ENCODE measurements at regions not wholly inside any gene's neighbourhood (a gene's known extent, or its start where the extent isn't known, plus 50 kb on each side); places are given as distances from the start of the nearest gene placed in this dataset.

DNA sequence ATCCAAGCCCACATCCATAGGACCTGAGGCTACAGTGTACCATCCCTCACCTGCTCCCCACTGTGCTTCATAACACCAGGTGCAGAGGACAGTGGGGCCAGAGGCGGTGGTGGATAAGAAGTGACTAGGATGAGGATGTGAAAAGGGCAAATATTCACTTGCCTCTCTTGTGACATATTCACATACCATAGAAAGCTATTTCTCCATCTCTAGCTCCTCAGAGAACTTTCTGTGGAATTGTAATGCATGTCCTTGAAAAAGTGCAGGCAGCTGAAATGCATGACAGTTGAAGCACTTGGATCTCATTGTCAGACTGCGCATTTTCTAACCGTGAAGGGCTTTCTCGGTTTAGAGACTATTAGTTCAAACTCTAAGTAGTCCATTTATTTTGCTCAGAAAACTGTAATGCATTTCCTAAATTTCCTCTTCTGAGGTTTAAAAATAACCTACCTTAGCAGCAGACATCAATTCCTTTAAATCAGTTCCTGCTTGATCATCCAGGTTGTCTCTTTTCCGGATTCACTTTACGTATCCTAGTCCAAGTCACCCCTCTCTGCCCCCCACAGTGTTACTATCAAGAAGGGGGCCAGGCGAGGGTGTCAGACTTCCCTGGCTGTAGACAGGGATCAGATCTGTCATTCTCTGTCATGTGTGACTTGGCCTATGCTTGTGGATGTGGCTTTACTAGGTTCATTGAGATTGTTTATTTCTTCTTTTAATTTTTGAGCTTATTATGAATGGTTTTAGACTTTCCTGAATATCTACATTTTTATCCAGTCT lies 984.0 kb upstream of the TMEM132C start:
- Histone ChIP-seq H3K27ac (no peak overlapping the region), H3K36me3 (no peaks in the 10 kb centered on the region), H3K4me1 (no peaks in the 10 kb centered on the region), H3K4me3 (no peak overlapping the region), H3K9me3 (replicated peaks) (no peaks in the 10 kb centered on the region), H3K27me3 (no peaks in the 10 kb centered on the region)
- no peak for DNase-seq

DNA sequence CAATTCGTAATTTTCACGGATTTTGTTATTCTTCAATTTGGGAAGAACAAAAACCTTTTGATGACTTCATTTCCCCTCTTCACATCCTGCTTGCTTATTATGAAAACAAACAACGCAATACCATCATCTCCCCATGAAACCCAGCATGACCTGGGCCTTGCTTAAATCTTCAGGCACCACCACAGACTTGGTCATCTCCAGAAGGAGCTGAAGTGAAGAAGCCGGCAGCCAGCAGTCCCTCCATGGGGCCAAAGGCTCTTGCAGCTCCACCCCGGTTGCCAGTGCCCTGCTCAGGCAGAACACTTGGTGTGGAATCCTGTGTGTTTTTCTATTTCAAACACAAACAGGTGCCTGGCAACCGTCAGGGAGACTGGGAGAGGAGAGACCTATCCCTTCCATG lies 982.9 kb upstream of the TMEM132C start:
- H3K36me3 ChIP-seq = no peaks in the 10 kb centered on the region
- DNase-seq = no peak
- H3K9me3 ChIP-seq (replicated peaks) = no peaks in the 10 kb centered on the region
- no peaks in the 10 kb centered on the region for H3K27me3 ChIP-seq
- H3K4me3 ChIP-seq = no peak overlapping the region
- no peaks in the 10 kb centered on the region for H3K4me1 ChIP-seq
- no peak overlapping the region for H3K27ac ChIP-seq

DNA sequence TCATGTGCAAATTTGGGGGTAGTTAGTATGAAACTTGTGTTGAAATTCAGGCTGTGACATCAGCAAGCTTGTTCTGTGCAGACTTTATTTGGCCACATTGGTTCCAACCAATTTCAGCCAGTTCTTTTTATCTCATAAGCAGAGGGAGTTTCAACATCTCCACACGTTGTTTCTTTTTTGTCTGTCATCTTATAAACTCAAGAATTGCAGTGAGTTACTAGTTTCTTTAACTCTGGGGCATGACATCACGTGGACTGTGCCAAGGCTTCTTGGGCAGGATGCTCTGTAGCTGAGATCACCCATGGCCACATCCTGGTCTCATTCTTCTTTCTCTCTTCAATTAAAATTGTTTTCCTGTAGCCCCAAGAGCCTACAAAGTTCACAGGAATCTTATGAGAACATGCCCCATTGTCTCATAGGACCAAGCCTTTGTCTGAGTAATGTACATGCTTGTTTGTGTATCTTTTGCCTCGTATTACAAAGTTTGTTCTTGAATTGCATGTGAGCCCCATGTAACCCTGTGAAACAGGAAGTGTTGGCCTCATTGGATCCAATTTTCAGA lies 982.0 kb upstream of the TMEM132C start:
- H3K27ac ChIP-seq = no peak overlapping the region
- no peak for DNase-seq
- no peak overlapping the region for H3K4me3 ChIP-seq
- no peaks in the 10 kb centered on the region for H3K27me3 ChIP-seq
- H3K36me3 ChIP-seq = no peaks in the 10 kb centered on the region
- no peaks in the 10 kb centered on the region for H3K4me1 ChIP-seq
- H3K9me3 ChIP-seq (replicated peaks) = no peaks in the 10 kb centered on the region

DNA sequence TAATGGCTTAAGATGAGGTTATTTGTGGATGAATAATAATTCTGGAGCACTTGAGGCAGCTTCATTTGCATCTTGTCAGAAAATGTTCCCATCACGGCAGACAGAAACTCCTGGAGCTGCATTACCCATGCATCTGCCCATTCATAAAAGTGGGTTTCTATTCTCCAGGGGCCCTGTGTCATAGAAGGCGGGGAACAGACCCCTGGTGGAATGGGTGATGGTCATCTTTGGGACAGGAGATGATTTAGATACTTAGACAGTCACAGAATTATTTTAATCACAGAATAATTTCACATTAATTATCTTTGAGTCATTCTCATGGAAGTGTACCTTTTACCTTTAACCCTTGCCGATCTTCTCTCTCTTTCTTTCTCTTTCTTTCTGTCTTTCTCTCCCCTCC lies 980.7 kb upstream of the TMEM132C start:
- no peak overlapping the region for H3K27ac ChIP-seq
- H3K4me1 ChIP-seq = no peaks in the 10 kb centered on the region
- no peak for DNase-seq
- H3K27me3 ChIP-seq = no peaks in the 10 kb centered on the region
- no peak overlapping the region for H3K4me3 ChIP-seq
- H3K36me3 ChIP-seq = no peaks in the 10 kb centered on the region
- H3K9me3 ChIP-seq (replicated peaks) = no peaks in the 10 kb centered on the region

- DNase-seq = no peak
- Histone ChIP-seq H3K36me3 (no peaks in the 10 kb centered on the region), H3K27ac (no peak overlapping the region), H3K9me3 (replicated peaks) (no peaks in the 10 kb centered on the region), H3K27me3 (no peaks in the 10 kb centered on the region), H3K4me3 (no peak overlapping the region), H3K4me1 (no peaks in the 10 kb centered on the region)
Measured at GRCh38 chr12:127287256-127287655, 979.7 kb upstream of the TMEM132C start.

GRCh38 chr12:127290251-127290650 lies 976.7 kb upstream of the TMEM132C start:
- H3K4me3 ChIP-seq = no peak overlapping the region
- DNase-seq = no peak

DNA sequence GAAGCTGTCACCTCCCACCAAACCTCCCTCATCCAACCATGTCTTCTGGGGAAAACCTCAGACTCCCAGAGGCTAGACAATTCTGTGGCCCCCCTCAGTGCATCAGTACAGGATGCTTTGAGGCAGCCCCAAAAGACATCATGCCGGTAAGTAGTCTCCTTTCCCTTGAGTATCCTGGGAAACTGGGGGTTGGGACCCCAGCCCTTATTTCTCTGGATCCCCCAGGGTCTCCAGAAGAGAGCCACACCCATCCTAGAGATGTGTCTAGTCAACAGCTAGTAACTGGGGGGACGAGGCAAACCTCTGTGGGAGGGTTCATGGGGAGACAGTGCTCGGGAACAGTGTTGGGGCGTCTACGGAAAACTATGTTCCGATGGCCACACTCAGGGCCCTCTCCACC lies 974.2 kb upstream of the TMEM132C start:
- no peak overlapping the region for H3K27ac ChIP-seq
- H3K36me3 ChIP-seq = no peaks in the 10 kb centered on the region
- H3K27me3 ChIP-seq = no peaks in the 10 kb centered on the region

More at GRCh38 chr12:127290251-127290650, 976.7 kb upstream of the TMEM132C start:
- Histone ChIP-seq H3K4me1 (no peaks in the 10 kb centered on the region), H3K9me3 (replicated peaks) (no peaks in the 10 kb centered on the region), H3K36me3 (no peaks in the 10 kb centered on the region), H3K27me3 (no peaks in the 10 kb centered on the region), H3K27ac (no peak overlapping the region)

GRCh38 chr12:127293507-127294310 lies 973.3 kb upstream of the TMEM132C start:
- peak; percentile 30 to 62 for DNase-seq
- H3K27ac ChIP-seq = no peak overlapping the region
- no peaks in the 10 kb centered on the region for H3K36me3 ChIP-seq
- no peak overlapping the region for H3K4me3 ChIP-seq
- no peaks in the 10 kb centered on the region for H3K4me1 ChIP-seq
- no peaks in the 10 kb centered on the region for H3K9me3 ChIP-seq (replicated peaks)
- no peaks in the 10 kb centered on the region for H3K27me3 ChIP-seq

More for the DNA sequence above, 974.2 kb upstream of the TMEM132C start:
- no peak for DNase-seq
- H3K9me3 ChIP-seq (replicated peaks) = no peaks in the 10 kb centered on the region
- no peaks in the 10 kb centered on the region for H3K4me1 ChIP-seq
- H3K4me3 ChIP-seq = no peak overlapping the region

DNA sequence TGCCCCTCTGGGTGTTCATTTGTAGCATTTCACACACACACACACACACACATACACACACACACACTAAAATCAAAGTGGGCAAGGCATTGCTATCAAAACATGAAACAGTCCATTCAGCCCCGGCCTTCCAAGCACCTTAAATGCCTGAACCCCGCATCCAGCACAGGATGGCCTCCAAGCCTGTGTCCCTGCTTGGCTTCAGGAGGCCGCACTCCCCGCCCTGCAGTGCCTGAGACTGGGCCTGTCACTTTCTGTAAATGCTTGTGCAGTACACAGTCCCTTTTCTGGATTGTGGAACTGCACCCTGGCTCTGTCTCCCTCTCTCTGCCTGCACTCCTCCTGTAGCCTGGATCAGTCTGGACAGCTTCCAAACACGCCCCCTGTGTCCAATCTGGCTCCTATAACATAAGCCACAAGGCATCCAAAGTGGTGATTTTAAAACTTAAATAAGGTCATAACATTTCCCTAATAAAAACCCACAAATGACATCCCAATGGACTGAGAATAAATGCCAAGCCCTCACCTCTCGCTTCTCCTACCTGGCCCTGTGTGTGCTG lies 972.2 kb upstream of the TMEM132C start:
- no peak for DNase-seq

DNA sequence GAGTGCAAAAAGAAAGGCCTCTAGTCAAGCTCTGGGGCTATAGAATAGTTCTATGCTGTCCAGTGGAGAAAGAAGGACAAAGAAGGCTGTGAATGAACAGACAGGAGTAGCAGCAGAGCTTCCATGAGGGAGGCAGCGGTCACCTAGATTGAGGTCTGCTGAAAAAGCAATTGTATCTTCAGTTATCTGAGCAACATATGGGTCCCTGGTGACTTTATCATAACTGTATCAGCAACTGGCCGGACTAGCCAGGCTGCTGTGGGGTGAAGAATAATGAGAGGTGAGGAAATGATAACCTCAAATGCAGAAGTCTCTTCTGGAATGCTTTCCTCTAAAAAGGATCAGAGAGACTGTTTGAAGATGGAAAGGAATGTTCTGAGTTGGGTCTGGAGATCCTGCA lies 971.3 kb upstream of the TMEM132C start:
- Histone ChIP-seq H3K27me3 (no peaks in the 10 kb centered on the region), H3K36me3 (no peaks in the 10 kb centered on the region)
- DNase-seq = no peak

More for the DNA sequence above, 972.2 kb upstream of the TMEM132C start:
- Histone ChIP-seq H3K4me3 (no peak overlapping the region), H3K27me3 (no peaks in the 10 kb centered on the region), H3K36me3 (no peaks in the 10 kb centered on the region), H3K27ac (no peak overlapping the region), H3K9me3 (replicated peaks) (no peaks in the 10 kb centered on the region), H3K4me1 (no peaks in the 10 kb centered on the region)

DNA sequence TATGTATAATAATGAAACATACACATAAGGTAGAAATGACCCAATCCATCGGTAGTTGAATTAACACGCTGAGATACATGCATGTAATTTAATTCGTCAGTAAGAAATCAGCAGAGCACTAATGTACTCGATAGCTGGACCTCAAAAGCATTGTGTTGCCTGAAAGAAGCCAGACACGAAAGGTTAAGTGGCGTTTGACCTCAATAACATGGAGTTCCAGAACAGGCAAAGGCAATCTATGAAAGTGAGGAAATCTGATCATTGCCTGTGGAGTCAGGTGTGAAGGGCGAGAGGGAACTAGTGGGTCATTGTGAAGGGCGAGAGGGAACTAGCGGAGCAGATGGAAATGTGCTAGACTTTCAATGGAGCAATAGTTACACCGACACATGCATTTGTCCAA lies 970.4 kb upstream of the TMEM132C start:
- Histone ChIP-seq H3K4me3 (no peak overlapping the region), H3K4me1 (no peaks in the 10 kb centered on the region), H3K36me3 (no peaks in the 10 kb centered on the region), H3K27ac (no peak overlapping the region), H3K9me3 (replicated peaks) (no peaks in the 10 kb centered on the region), H3K27me3 (no peaks in the 10 kb centered on the region)
- no peak for DNase-seq

More for the DNA sequence above, 971.3 kb upstream of the TMEM132C start:
- H3K9me3 ChIP-seq (replicated peaks) = no peaks in the 10 kb centered on the region
- H3K4me1 ChIP-seq = no peaks in the 10 kb centered on the region
- no peak overlapping the region for H3K27ac ChIP-seq
- no peak overlapping the region for H3K4me3 ChIP-seq

DNA sequence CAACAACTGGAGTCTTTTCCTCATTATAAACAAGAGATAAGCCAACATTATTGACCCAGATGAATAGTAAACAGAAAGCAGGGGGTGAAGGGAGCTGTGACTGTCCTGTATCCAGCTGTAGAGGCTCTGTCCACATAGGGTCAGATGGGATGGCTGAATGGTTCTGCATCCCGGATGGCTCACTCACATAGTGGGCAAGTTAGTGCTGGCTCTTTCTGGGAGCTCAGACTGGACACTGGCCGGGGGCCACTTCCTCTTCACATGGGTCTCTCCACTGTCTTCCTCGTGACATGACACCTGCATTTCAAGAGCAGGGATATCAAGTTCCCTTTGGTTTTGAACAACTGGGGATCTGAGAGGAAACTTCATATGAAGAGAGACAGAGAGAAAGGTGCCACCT lies 969.6 kb upstream of the TMEM132C start:
- H3K36me3 ChIP-seq = no peaks in the 10 kb centered on the region
- H3K27ac ChIP-seq = no peak overlapping the region
- H3K4me1 ChIP-seq = no peaks in the 10 kb centered on the region
- H3K27me3 ChIP-seq = no peaks in the 10 kb centered on the region
- H3K4me3 ChIP-seq = no peak overlapping the region
- H3K9me3 ChIP-seq (replicated peaks) = no peaks in the 10 kb centered on the region
- DNase-seq = no peak

DNA sequence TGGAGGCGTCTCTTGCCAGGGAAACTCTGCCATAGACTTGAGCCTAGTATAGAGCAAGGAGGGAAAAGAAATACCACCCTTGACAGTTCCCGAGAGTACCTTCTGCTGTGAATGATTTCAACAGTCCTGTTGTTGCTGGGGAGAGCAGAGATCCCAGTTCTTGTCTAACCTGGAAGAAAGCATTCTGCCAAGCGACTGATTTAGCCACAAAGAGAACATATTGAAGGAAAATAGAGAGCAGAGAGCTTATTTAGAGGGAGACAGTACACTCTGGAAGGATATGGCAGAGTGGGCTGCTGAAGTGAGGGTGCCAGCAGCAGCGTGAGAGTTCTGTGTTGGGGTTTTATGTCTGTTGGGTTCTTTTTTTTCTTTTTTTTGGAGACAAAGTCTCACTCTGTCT lies 966.9 kb upstream of the TMEM132C start:
- H3K36me3 ChIP-seq = no peaks in the 10 kb centered on the region
- H3K27me3 ChIP-seq = no peaks in the 10 kb centered on the region
- H3K4me1 ChIP-seq = no peaks in the 10 kb centered on the region

DNA sequence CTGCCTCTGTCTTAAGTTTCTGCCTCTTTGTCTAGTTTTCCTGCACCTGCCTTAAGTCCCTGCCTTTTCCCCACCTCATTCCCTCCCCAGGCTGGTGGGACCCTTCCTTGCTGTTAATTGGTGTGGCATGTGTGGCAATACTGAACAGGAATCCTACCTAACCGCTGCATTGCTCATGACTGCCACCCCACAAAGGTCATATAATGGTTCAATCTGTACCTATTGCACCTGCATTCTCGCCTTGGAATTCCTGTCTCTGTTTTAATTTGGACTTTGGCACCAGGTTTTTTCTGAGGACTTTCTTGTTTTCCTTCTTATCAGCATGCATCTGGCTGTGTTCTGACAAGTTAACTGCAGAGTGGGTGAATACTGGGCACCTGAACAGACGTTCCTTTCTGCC lies 966.2 kb upstream of the TMEM132C start:
- Histone ChIP-seq H3K36me3 (no peaks in the 10 kb centered on the region), H3K4me1 (no peaks in the 10 kb centered on the region), H3K27me3 (no peaks in the 10 kb centered on the region), H3K4me3 (no peak overlapping the region), H3K27ac (no peak overlapping the region), H3K9me3 (replicated peaks) (no peaks in the 10 kb centered on the region)
- no peak for DNase-seq

More for the DNA sequence above, 966.9 kb upstream of the TMEM132C start:
- H3K9me3 ChIP-seq (replicated peaks) = no peaks in the 10 kb centered on the region
- DNase-seq = no peak
- H3K27ac ChIP-seq = no peak overlapping the region
- no peak overlapping the region for H3K4me3 ChIP-seq

DNA sequence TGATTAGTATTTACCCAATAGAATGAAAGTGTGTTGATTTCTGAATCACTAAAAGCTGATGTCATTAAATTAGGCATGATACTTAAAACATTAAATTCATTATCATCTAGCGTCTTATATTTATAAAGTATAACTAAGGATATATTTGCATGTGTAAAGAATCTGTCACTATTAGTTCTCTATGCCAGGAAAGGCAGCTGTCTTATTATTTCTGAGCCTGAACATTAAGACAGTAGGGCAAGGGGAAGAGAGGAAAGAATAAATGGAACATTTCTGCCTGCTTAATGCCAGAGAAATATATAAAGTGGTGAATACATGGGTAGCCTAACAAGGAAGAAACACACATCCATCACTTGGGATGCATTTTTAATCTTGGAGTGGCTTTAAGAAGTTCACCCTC lies 965.1 kb upstream of the TMEM132C start:
- no peak for DNase-seq
- H3K36me3 ChIP-seq = no peaks in the 10 kb centered on the region
- no peak overlapping the region for H3K4me3 ChIP-seq
- H3K27ac ChIP-seq = no peak overlapping the region
- no peaks in the 10 kb centered on the region for H3K9me3 ChIP-seq (replicated peaks)
- no peaks in the 10 kb centered on the region for H3K27me3 ChIP-seq
- no peaks in the 10 kb centered on the region for H3K4me1 ChIP-seq

Data from SJCRH30 (cell line).